ENCODE measurements at regions not wholly inside any gene's neighbourhood (a gene's known extent, or its start where the extent isn't known, plus 50 kb on each side); places are given as distances from the start of the nearest gene placed in this dataset.

- no peaks in the 10 kb centered on the region for H3K4me1 ChIP-seq
- H3K27me3 ChIP-seq, result no peaks in the 10 kb centered on the region
- intact Hi-C loops (cut with DNase I; ENCODE audit: low total_unique reads), result no loop called here
- no peak overlapping the region for H3K27ac ChIP-seq
- no peak for DNase-seq
- H3K36me3 ChIP-seq, result no peaks in the 10 kb centered on the region
- H3K9me3 ChIP-seq, result no peaks in the 10 kb centered on the region
- TF ChIP-seq, protein P1, sequence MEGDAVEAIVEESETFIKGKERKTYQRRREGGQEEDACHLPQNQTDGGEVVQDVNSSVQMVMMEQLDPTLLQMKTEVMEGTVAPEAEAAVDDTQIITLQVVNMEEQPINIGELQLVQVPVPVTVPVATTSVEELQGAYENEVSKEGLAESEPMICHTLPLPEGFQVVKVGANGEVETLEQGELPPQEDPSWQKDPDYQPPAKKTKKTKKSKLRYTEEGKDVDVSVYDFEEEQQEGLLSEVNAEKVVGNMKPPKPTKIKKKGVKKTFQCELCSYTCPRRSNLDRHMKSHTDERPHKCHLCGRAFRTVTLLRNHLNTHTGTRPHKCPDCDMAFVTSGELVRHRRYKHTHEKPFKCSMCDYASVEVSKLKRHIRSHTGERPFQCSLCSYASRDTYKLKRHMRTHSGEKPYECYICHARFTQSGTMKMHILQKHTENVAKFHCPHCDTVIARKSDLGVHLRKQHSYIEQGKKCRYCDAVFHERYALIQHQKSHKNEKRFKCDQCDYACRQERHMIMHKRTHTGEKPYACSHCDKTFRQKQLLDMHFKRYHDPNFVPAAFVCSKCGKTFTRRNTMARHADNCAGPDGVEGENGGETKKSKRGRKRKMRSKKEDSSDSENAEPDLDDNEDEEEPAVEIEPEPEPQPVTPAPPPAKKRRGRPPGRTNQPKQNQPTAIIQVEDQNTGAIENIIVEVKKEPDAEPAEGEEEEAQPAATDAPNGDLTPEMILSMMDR (IDR thresholded peaks at IDR 0.05), result no peak
- no peak for TF ChIP-seq POLR2A (IDR thresholded peaks at IDR 0.05)
- no peak overlapping the region for H3K4me3 ChIP-seq
Observed at GRCh38 chr1:177567393-177567792, 396.6 kb downstream of the BRINP2 start.

DNA sequence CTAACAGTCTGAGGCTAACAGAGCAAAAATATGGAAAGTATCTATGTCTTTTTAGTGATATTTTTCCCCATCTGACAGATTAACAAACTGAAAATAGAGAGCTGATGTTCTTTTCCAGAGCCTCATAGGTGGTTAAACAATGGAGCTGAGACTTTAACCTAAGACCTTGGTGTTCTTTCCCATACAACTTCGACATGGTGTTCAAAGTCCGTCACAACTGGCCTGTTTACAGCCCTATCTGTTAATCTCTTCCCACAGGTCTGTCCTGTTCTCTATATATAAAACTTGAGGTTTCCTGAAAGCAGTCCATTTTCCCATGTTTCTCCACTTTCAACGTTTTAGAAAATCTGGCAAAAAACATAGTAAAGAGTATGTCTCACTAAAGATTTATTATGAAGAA is 395.7 kb downstream of the BRINP2 start:
- Histone ChIP-seq H3K4me1 (no peaks in the 10 kb centered on the region), H3K36me3 (no peaks in the 10 kb centered on the region), H3K27ac (no peak overlapping the region), H3K4me3 (no peak overlapping the region), H3K9me3 (no peaks in the 10 kb centered on the region), H3K27me3 (no peaks in the 10 kb centered on the region)
- no peak for TF ChIP-seq POLR2A (IDR thresholded peaks at IDR 0.05)
- TF ChIP-seq, protein P1 (IDR thresholded peaks at IDR 0.05), result no peak
- intact Hi-C loops (cut with DNase I; ENCODE audit: low total_unique reads), result no loop called here
- no peak for DNase-seq

GRCh38 chr1:177561436-177561835 is 390.7 kb downstream of the BRINP2 start:
- H3K27me3 ChIP-seq, result no peaks in the 10 kb centered on the region
- H3K9me3 ChIP-seq, result no peaks in the 10 kb centered on the region
- DNase-seq, result no peak
- TF ChIP-seq, protein P1 (IDR thresholded peaks at IDR 0.05), result no peak
- H3K4me1 ChIP-seq, result no peaks in the 10 kb centered on the region
- intact Hi-C loops (cut with DNase I; ENCODE audit: low total_unique reads), result no loop called here
- no peak overlapping the region for H3K4me3 ChIP-seq
- no peak overlapping the region for H3K27ac ChIP-seq
- H3K36me3 ChIP-seq, result no peaks in the 10 kb centered on the region

DNA sequence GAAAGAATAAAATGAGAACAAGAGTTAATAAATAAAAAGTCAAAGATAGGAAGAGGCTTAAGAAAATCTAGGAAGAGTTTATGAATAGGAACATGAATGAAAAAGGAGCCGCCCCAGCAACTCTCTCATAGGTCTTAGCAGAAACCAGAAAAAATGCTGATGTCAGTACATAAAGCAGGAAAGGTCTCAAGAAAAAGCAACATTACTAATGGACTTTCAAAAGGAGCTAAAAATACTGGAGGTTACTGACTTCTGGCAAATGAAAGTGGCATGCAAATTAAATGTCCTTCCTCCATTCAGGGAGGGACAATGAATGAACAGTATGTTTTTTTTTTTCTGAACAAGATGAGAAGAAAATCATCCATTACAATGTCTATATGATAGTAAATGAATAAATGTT is 387.6 kb downstream of the BRINP2 start:
- H3K27ac ChIP-seq, result no peak overlapping the region
- intact Hi-C loops (cut with DNase I; ENCODE audit: low total_unique reads), result no loop called here
- no peak overlapping the region for H3K4me3 ChIP-seq
- H3K4me1 ChIP-seq, result no peaks in the 10 kb centered on the region
- no peak for TF ChIP-seq POLR2A (IDR thresholded peaks at IDR 0.05)
- TF ChIP-seq, protein P1 (IDR thresholded peaks at IDR 0.05), result no peak
- no peaks in the 10 kb centered on the region for H3K36me3 ChIP-seq
- no peak for DNase-seq
- H3K9me3 ChIP-seq, result peaks cover 0 to 5% of the 10 kb centered on the region in 2 donors
- no peaks in the 10 kb centered on the region for H3K27me3 ChIP-seq

DNA sequence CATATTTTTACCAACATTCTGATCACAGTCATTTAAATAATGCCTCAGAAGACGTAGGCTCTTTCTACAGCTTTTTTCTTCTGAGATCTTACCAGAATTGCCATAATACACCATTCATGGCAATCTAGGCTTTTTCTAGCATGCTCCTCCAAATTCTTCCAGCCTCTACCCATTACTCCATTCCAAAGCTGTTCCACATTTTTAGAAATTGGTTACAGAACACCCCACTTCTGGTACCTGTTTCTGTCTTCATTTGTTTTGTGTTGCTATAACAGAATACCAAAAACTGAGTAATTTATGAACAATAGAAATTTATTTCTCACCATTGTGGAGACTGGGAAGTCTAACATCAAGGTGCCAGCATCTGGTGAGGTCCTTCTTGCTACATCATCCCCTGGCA is 385.4 kb downstream of the BRINP2 start:
- Histone ChIP-seq H3K36me3 (no peaks in the 10 kb centered on the region), H3K27ac (no peak overlapping the region), H3K27me3 (no peaks in the 10 kb centered on the region), H3K9me3 (peaks cover 0 to 10% of the 10 kb centered on the region in 2 donors), H3K4me1 (no peaks in the 10 kb centered on the region), H3K4me3 (no peak overlapping the region)
- TF ChIP-seq, protein P1 (IDR thresholded peaks at IDR 0.05), result no peak
- no peak for TF ChIP-seq POLR2A (IDR thresholded peaks at IDR 0.05)
- intact Hi-C loops (cut with DNase I; ENCODE audit: low total_unique reads), result no loop called here
- DNase-seq, result no peak

Data from uterus (tissue), 3 donors.